Activated B cell treated with CpG ODN at 0.5 μM for 24 hours (primary cell): ENCODE measurements at regions not wholly inside any gene's neighbourhood (a gene's known extent, or its start where the extent isn't known, plus 50 kb on each side); places are given as distances from the start of the nearest gene placed in this dataset.
"Not testable (repeated sequence)": the region's sequence is repeated elsewhere in the genome, so short reads cannot be mapped to it uniquely, and the experiment has no call there.

Experiments used
- ATAC-seq: fragments of 200-7000 bp; cut with Tn5 transposase; one replicate; pipeline ENCODE4 v1.10.0; 2021; ENCODE audit warnings: low read depth, mild to moderate bottlenecking, moderate library complexity
- CTCF ChIA-PET: fragments of 350-600 bp; sonication (Branson Sonifier 250); formaldehyde crosslinking; loops from one replicate; lab custom pipeline; 2021; ENCODE audit warnings: antibody characterized with exemption; lab: Charles Lee
- POLR2A ChIA-PET: fragments of 350-600 bp; sonication (Branson Sonifier 250); formaldehyde crosslinking; loops from one replicate; lab custom pipeline; 2021; ENCODE audit warnings: antibody characterized with exemption; lab: Charles Lee
- DNase-seq: peaks from one replicate; pipeline ENCODE4 v3.0.0; 2022
- H3K27ac Mint-ChIP-seq: one replicate; pipeline ENCODE4 v1.8.0; 2020; ENCODE audit warnings: mixed read lengths
- H3K27me3 Mint-ChIP-seq: one replicate; pipeline ENCODE4 v1.8.0; 2021; ENCODE audit warnings: mixed read lengths
- H3K36me3 Mint-ChIP-seq: one replicate; pipeline ENCODE4 v1.8.0; 2021; ENCODE audit warnings: low read depth, mixed read lengths
- H3K4me1 Mint-ChIP-seq: one replicate; pipeline ENCODE4 v1.8.0; 2021; ENCODE audit warnings: mixed read lengths
- H3K4me3 Mint-ChIP-seq: one replicate; pipeline ENCODE4 v1.8.0; 2020; ENCODE audit warnings: mild to moderate bottlenecking, mixed read lengths
- H3K9me3 Mint-ChIP-seq: one replicate; pipeline ENCODE4 v1.8.0; 2020; ENCODE audit warnings: mixed read lengths
- intact Hi-C: fragments of 100-400 bp; cut with micrococcal nuclease; formaldehyde crosslinking; loops from one replicate; pipeline ENCODE4 v1.15.1; 2024
- TF ChIP-seq, protein P1 (sequence below): fragments of 200-600 bp; IDR thresholded peaks from one replicate; pipeline ENCODE4 v1.8.0; 2022; ENCODE audit warnings: antibody characterized with exemption, mild to moderate bottlenecking

DNA sequence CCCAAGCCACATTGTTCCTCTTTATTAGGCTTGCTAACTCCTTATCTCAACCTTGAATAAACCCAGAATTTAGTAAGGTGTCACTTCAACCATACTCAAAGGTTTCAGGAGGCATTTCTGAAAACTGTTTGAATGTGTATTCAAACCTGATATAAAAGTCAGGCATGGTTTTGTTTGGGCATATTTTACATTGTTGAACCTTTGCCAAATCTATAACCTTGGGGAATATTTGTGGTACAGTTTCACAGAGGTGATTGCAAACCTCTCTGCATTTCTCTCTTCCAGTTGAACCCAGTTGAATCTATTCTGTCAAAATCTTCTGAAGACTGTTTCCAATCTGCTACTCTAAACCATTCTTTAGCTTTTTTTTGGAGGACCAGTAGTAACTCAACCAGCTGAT lies 409.0 kb downstream of the TECRL start:
- no peaks in the 10 kb centered on the region for H3K36me3 Mint-ChIP-seq
- DNase-seq, result no peak
- H3K27me3 Mint-ChIP-seq, result no peaks in the 10 kb centered on the region
- no peak for ATAC-seq
- no peak overlapping the region for H3K27ac Mint-ChIP-seq
- H3K4me3 Mint-ChIP-seq, result no peak overlapping the region
- CTCF ChIA-PET, result no interaction called here
- peaks cover 13% of the 10 kb centered on the region for H3K9me3 Mint-ChIP-seq
- H3K4me1 Mint-ChIP-seq, result no peaks in the 10 kb centered on the region
- TF ChIP-seq, protein P1, sequence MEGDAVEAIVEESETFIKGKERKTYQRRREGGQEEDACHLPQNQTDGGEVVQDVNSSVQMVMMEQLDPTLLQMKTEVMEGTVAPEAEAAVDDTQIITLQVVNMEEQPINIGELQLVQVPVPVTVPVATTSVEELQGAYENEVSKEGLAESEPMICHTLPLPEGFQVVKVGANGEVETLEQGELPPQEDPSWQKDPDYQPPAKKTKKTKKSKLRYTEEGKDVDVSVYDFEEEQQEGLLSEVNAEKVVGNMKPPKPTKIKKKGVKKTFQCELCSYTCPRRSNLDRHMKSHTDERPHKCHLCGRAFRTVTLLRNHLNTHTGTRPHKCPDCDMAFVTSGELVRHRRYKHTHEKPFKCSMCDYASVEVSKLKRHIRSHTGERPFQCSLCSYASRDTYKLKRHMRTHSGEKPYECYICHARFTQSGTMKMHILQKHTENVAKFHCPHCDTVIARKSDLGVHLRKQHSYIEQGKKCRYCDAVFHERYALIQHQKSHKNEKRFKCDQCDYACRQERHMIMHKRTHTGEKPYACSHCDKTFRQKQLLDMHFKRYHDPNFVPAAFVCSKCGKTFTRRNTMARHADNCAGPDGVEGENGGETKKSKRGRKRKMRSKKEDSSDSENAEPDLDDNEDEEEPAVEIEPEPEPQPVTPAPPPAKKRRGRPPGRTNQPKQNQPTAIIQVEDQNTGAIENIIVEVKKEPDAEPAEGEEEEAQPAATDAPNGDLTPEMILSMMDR, result no peak
- intact Hi-C loops, result no loop called here
- POLR2A ChIA-PET, result no interaction called here

DNA sequence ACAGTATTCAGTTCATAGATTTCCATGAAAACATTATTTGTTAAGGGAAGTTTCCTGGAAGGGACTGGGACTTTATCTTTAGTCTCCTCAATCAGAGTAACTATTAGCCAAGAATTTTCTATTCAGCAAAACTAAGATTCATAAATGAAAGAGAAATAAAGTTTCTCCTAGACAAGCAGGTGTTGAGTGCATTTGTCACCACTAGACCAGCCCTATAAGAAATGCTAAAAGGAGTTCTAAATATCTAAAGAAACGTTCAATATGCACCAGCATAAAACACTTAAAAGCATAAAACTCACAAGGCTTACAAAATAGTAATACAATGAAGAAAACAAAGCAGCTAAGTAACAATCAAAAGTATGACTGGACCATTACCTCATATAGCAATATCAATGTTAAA lies 423.0 kb downstream of the TECRL start:
- ChIA-PET POLR2A (no interaction called here), CTCF (no interaction called here)
- H3K4me3 Mint-ChIP-seq, result no peak overlapping the region
- H3K36me3 Mint-ChIP-seq, result no peaks in the 10 kb centered on the region
- ATAC-seq (no peak), DNase-seq (no peak)
- TF ChIP-seq, protein P1, result no peak
- H3K27ac Mint-ChIP-seq, result no peak overlapping the region
- intact Hi-C loops, result no loop called here
- H3K27me3 Mint-ChIP-seq, result no peaks in the 10 kb centered on the region
- H3K4me1 Mint-ChIP-seq, result no peaks in the 10 kb centered on the region
- H3K9me3 Mint-ChIP-seq, result peaks cover 28% of the 10 kb centered on the region

DNA sequence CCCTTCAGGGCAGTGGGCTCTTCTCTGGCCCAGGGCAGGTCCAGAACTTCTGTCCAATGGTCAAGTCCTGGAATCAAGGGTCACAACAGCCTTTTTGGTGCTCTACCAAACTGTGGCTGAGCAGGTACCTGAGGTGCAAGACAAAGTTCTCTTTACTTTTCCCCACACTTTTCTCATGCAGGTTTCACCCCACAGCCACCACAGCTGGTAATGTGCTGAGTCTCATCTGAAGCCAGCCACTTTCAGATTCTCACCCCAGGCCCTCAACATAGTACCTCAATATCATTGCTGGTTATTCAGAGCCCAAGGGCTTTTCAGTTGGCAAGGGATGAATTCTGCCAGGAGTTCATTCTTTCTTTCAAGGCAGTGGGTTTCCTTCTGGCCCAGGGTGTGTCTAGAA lies 426.0 kb downstream of the TECRL start:
- Mint-ChIP-seq H3K4me3 (no peak overlapping the region), H3K4me1 (no peaks in the 10 kb centered on the region), H3K27me3 (no peaks in the 10 kb centered on the region), H3K27ac (no peak overlapping the region), H3K9me3 (peaks cover 24% of the 10 kb centered on the region), H3K36me3 (no peaks in the 10 kb centered on the region)
- DNase-seq (no peak), ATAC-seq (no peak)
- intact Hi-C loops, result no loop called here
- TF ChIP-seq, protein P1, result no peak
- ChIA-PET POLR2A (no interaction called here), CTCF (no interaction called here)

DNA sequence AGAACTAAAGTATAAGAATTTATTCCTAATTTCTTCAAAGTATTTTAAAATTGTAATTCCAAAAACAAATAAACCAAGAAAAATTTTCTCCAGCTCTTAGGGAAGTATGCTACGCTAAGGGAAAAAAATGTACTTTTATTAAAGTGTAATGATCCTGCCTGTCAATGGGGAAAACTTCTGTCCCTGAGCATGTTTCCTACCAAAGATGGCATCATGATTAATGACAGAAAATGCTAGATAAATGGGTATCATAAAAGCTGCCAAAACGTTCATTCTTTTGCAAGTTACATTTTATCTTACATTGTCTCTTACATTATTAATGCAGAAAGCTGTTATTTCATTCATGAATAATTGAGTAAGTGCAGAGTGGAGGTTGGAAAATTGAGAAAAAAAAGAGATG lies 443.4 kb downstream of the TECRL start:
- Mint-ChIP-seq H3K27ac (no peak overlapping the region), H3K9me3 (peaks cover 4% of the 10 kb centered on the region), H3K27me3 (no peaks in the 10 kb centered on the region), H3K4me1 (no peaks in the 10 kb centered on the region), H3K4me3 (no peak overlapping the region), H3K36me3 (no peaks in the 10 kb centered on the region)
- DNase-seq, result no peak
- POLR2A ChIA-PET, result no interaction called here
- TF ChIP-seq, protein P1, result no peak
- ATAC-seq, result no peak
- intact Hi-C loops, result no loop called here
- CTCF ChIA-PET, result no interaction called here

DNA sequence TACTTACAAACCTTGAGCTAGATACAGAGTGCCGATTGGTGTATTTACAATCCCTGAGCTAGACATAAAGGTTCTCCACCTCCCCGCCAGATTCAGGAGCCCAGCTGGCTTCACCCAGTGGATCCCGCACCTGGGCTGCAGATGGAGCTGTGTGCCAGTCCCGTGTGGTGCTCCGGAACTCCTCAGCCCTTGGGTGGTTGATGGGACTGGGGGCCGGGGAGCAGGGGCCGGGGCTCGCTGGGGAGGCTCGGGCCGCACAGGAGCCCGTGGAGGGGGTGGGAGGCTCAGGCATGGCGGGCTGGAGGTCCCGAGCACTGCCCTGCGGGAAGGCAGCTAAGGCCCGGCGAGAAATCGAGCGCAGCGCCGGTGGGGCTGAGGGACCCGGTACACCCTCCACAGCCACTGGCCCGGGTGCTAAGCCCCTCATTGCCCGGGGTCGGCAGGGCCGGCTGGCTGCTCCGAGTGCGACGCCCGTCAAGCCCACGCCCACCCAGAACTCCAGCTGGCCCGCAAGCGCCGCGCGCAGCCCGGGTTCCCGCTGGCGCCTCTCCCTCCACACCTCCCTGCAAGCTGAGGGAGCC lies 466.5 kb downstream of the TECRL start:
- POLR2A ChIA-PET, H3K27me3 Mint-ChIP-seq, intact Hi-C loops, DNase-seq, H3K4me3 Mint-ChIP-seq, ATAC-seq, H3K9me3 Mint-ChIP-seq, H3K36me3 Mint-ChIP-seq, H3K27ac Mint-ChIP-seq, H3K4me1 Mint-ChIP-seq, CTCF ChIA-PET: not testable (repeated sequence)

DNA sequence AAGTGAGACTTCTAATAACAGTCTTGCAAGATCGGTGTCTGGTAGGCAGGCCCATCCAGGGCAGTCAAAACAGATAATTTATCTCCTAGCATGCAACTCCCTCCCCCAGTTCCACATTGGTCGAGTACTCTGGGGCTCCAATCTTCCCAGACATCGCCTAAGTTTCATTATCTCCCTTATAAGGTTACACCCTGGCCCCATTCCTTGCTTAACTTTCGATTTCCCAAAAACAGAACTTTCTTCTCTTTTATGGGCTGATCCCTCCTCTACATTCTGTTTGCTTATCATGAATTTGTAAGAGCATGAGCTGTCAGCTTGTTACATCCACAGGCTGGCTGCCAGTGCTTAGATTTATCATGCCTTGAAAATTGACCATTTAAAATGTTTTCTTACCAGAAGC lies 471.3 kb downstream of the TECRL start:
- ChIA-PET CTCF (no interaction called here), POLR2A (no interaction called here)
- ATAC-seq, result no peak
- H3K27me3 Mint-ChIP-seq, result no peaks in the 10 kb centered on the region
- H3K4me3 Mint-ChIP-seq, result no peak overlapping the region
- no peak for DNase-seq
- no peak overlapping the region for H3K27ac Mint-ChIP-seq
- intact Hi-C loops, result no loop called here
- no peaks in the 10 kb centered on the region for H3K4me1 Mint-ChIP-seq
- no peaks in the 10 kb centered on the region for H3K9me3 Mint-ChIP-seq
- no peaks in the 10 kb centered on the region for H3K36me3 Mint-ChIP-seq
- TF ChIP-seq, protein P1, result no peak
